H9 (cell line): ENCODE measurements at regions not wholly inside any gene's neighbourhood (a gene's known extent, or its start where the extent isn't known, plus 50 kb on each side); places are given as distances from the start of the nearest gene placed in this dataset.

Experiments
- DNase-seq: peaks from one replicate; pipeline ENCODE4 v3.0.0-alpha.2; 2017
- H2AFZ ChIP-seq: one replicate; pipeline ENCODE4 v1.6.1; 2013; ENCODE audit warnings: mild to moderate bottlenecking, low read length, control low read depth, moderate library complexity
- H2AK5ac ChIP-seq: 2 replicates; pipeline ENCODE4 v1.6.1; 2013; ENCODE audit warnings: low read length, control low read depth, mixed read lengths; ENCODE audit not compliant: insufficient read length
- H2BK120ac ChIP-seq: one replicate; pipeline ENCODE4 v1.6.1; 2013; ENCODE audit warnings: low read depth, mild to moderate bottlenecking, low read length, control low read depth, inconsistent platforms; ENCODE audit not compliant: poor library complexity, severe bottlenecking
- H2BK12ac ChIP-seq: 2 replicates; pipeline ENCODE4 v1.6.1; 2013; ENCODE audit warnings: low read length, control low read depth, mixed read lengths, low read depth; ENCODE audit not compliant: insufficient read length
- H2BK15ac ChIP-seq: 2 replicates; pipeline ENCODE4 v1.6.1; 2013; ENCODE audit warnings: low read depth, low read length, control low read depth
- H2BK20ac ChIP-seq: one replicate; pipeline ENCODE4 v1.6.1; 2013; ENCODE audit warnings: low read depth, mild to moderate bottlenecking, low read length, control low read depth, inconsistent platforms; ENCODE audit not compliant: poor library complexity, severe bottlenecking
- H2BK5ac ChIP-seq: 2 replicates; pipeline ENCODE4 v1.6.1; 2013; ENCODE audit warnings: low read length, control low read depth, mixed read lengths; ENCODE audit not compliant: insufficient read length
- H3K14ac ChIP-seq: 2 replicates; pipeline ENCODE4 v1.6.1; 2013; ENCODE audit warnings: low read length, control low read depth; ENCODE audit not compliant: insufficient read depth
- H3K18ac ChIP-seq: 2 replicates; pipeline ENCODE4 v1.6.1; 2013; ENCODE audit warnings: low read depth, mild to moderate bottlenecking, mixed read lengths, low read length, control low read depth; ENCODE audit not compliant: insufficient read length
- H3K23ac ChIP-seq: 2 replicates; pipeline ENCODE4 v1.6.1; 2013; ENCODE audit warnings: low read length, control low read depth, mixed read lengths, low read depth; ENCODE audit not compliant: insufficient read length
- H3K23me2 ChIP-seq: 2 replicates; pipeline ENCODE4 v1.6.1; 2013; ENCODE audit warnings: low read depth, mild to moderate bottlenecking, mixed read lengths, low read length, control low read depth; ENCODE audit not compliant: insufficient read length, poor library complexity, severe bottlenecking
- H3K27ac ChIP-seq: 2 replicates; pipeline ENCODE4 v1.5.1; 2013; ENCODE audit warnings: low read length, control low read depth, mixed read lengths, low read depth; ENCODE audit not compliant: insufficient read length
- H3K27me3 ChIP-seq: 2 replicates; pipeline ENCODE4 v1.6.1; 2013; ENCODE audit warnings: low read length, control low read depth, inconsistent platforms; ENCODE audit not compliant: insufficient read depth
- H3K4ac ChIP-seq: 2 replicates; pipeline ENCODE4 v1.6.1; 2013; ENCODE audit warnings: low read depth, mild to moderate bottlenecking, control low read depth, inconsistent platforms, low read length, moderate library complexity
- H3K4me1 ChIP-seq: 2 replicates; pipeline ENCODE4 v1.6.1; 2013; ENCODE audit warnings: low read length, control low read depth, inconsistent platforms; ENCODE audit not compliant: insufficient read depth
- H3K4me2 ChIP-seq: 2 replicates; pipeline ENCODE4 v1.6.1; 2013; ENCODE audit warnings: low read length, control low read depth, mixed read lengths; ENCODE audit not compliant: insufficient read length, insufficient read depth
- H3K56ac ChIP-seq: 2 replicates; pipeline ENCODE4 v1.6.1; 2013; ENCODE audit warnings: low read depth, mild to moderate bottlenecking, mixed read lengths, low read length, control low read depth; ENCODE audit not compliant: insufficient read length
- H3K79me1 ChIP-seq: 2 replicates; pipeline ENCODE4 v1.6.1; 2013; ENCODE audit warnings: low read depth, mild to moderate bottlenecking, moderate library complexity, low read length, control low read depth, inconsistent platforms; ENCODE audit not compliant: insufficient read depth, poor library complexity, severe bottlenecking
- H3K79me2 ChIP-seq: 2 replicates; pipeline ENCODE4 v1.6.1; 2013; ENCODE audit warnings: low read length, control low read depth, inconsistent platforms; ENCODE audit not compliant: insufficient read depth
- H3K9ac ChIP-seq: 2 replicates; pipeline ENCODE4 v1.6.1; 2013; ENCODE audit warnings: low read length, control low read depth, mixed read lengths; ENCODE audit not compliant: insufficient read length; ENCODE audit errors: extremely low read depth
- H3K9me3 ChIP-seq: one replicate; pipeline ENCODE4 v1.6.1; 2013; ENCODE audit warnings: low read depth, low read length, inconsistent platforms; ENCODE audit not compliant: control insufficient read depth
- H3T11ph ChIP-seq: one replicate; pipeline ENCODE4 v1.6.1; 2013; ENCODE audit warnings: mild to moderate bottlenecking, low read length, control low read depth, inconsistent platforms
- H4K20me1 ChIP-seq: one replicate; pipeline ENCODE4 v1.6.1; 2013; ENCODE audit not compliant: control insufficient read depth, insufficient read length, insufficient read depth
- H4K5ac ChIP-seq: 2 replicates; pipeline ENCODE4 v1.6.1; 2013; ENCODE audit warnings: low read depth, mild to moderate bottlenecking, mixed read lengths, low read length, control low read depth; ENCODE audit not compliant: insufficient read length
- H4K8ac ChIP-seq: replicated peaks from 2 replicates; pipeline ENCODE4 v1.6.1; 2013; ENCODE audit warnings: low read length, control low read depth, mixed read lengths, low read depth; ENCODE audit not compliant: insufficient read length
- H4K91ac ChIP-seq: 2 replicates; pipeline ENCODE4 v1.6.1; 2013; ENCODE audit warnings: low read depth, mild to moderate bottlenecking, moderate library complexity, mixed read lengths, low read length, control low read depth; ENCODE audit not compliant: insufficient read length
- H3K27ac Mint-ChIP-seq, 3 experiments: 2 replicates in 2 of 3; 3 replicates in 1 of 3; pipeline ENCODE4 v1.8.0; 2020 to 2021; ENCODE audit warnings: mixed read lengths in 3 of 3, mild to moderate bottlenecking in 1 of 3, moderate library complexity in 1 of 3
- H3K27me3 Mint-ChIP-seq: 2 replicates; pipeline ENCODE4 v1.8.0; 2021; ENCODE audit warnings: low read depth, mild to moderate bottlenecking, moderate library complexity, mixed read lengths
- H3K36me3 Mint-ChIP-seq, 3 experiments: 2 replicates in 2 of 3; 3 replicates in 1 of 3; pipeline ENCODE4 v1.8.0; 2020 to 2021; ENCODE audit warnings: low read depth in 3 of 3, mixed read lengths in 3 of 3; ENCODE audit not compliant: insufficient read depth in 1 of 3
- H3K4me1 Mint-ChIP-seq, 2 experiments: 2 replicates each; pipeline ENCODE4 v1.8.0; 2020; ENCODE audit warnings: mixed read lengths in 2 of 2
- H3K4me3 Mint-ChIP-seq, 2 experiments: 2 replicates in 1 of 2; 3 replicates in 1 of 2; pipeline ENCODE4 v1.8.0; 2020 to 2021; ENCODE audit warnings: mild to moderate bottlenecking in 2 of 2, mixed read lengths in 2 of 2, moderate library complexity in 1 of 2
- H3K9me3 Mint-ChIP-seq, 2 experiments: 2 replicates in 1 of 2; 3 replicates in 1 of 2; pipeline ENCODE4 v1.8.0; 2020; ENCODE audit warnings: mild to moderate bottlenecking in 2 of 2, mixed read lengths in 2 of 2, moderate library complexity in 1 of 2
- WGBS: extraction: QIAGEN DNeasy Blood & Tissue Kit; methylation state at CpG from one replicate; pipeline ENCODE4 v1.1.7; 2013; ENCODE audit warnings: missing lambda C conversion rate, low lambda C conversion rate, mixed read lengths; ENCODE audit not compliant: insufficient read length; ENCODE audit errors: extremely low coverage; 5-methylcytosine and 5-hydroxymethylcytosine counted together
- TF ChIP-seq, protein P1 (sequence below): fragments of 200-600 bp; sonication (generic); conservative IDR thresholded peaks from 3 replicates; pipeline ENCODE4 v1.8.0; 2021; ENCODE audit warnings: antibody characterized with exemption, mild to moderate bottlenecking

DNA sequence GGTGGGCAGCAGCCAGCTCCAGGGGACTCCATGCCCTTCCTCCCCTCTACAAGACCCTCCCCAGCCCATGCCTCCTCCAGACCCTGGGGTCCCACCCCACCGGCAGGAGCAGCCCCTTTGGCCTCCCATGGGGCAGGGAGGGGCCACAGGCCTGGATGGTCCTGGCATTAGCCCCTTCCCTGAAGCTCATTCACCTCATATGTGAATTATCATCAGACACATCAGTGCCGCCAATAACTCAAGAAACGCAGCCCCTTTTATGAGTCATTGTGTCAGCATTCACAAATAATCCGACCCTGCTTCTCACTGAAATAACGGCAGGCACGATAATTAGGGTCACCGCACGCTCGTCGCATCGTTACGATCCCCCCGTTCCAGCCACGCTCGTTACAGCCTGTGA lies 124.2 kb downstream of the BRD1 start:
- H3K9ac ChIP-seq: no peak overlapping the region
- H3K9me3 Mint-ChIP-seq: peaks cover 19 to 27% of the 10 kb centered on the region in 2 experiments
- H3K18ac ChIP-seq: no peak overlapping the region
- H3K4me3 Mint-ChIP-seq: no peak overlapping the region
- H3K9me3 ChIP-seq: peaks cover 8% of the 10 kb centered on the region
- H4K91ac ChIP-seq: no peak overlapping the region
- H3K14ac ChIP-seq: no peak overlapping the region
- H3K27me3 Mint-ChIP-seq: peaks cover 16% of the 10 kb centered on the region
- WGBS: no CpG with 5 or more reads among the region's 15 CpGs
- H3K23ac ChIP-seq: no peak overlapping the region
- no peaks in the 10 kb centered on the region for H3K27me3 ChIP-seq
- H3K79me2 ChIP-seq: no peaks in the 10 kb centered on the region
- H4K5ac ChIP-seq: no peak overlapping the region
- no peak overlapping the region for H4K8ac ChIP-seq
- no peak overlapping the region for H2BK15ac ChIP-seq
- no peak overlapping the region for H3K27ac ChIP-seq
- no peak overlapping the region for H3K27ac Mint-ChIP-seq
- no peaks in the 10 kb centered on the region for H3K79me1 ChIP-seq
- H3K36me3 Mint-ChIP-seq: peaks cover 0 to 6% (median 3%) of the 10 kb centered on the region in 3 experiments; a peak in 4 of 7 replicates
- TF ChIP-seq, protein P1, sequence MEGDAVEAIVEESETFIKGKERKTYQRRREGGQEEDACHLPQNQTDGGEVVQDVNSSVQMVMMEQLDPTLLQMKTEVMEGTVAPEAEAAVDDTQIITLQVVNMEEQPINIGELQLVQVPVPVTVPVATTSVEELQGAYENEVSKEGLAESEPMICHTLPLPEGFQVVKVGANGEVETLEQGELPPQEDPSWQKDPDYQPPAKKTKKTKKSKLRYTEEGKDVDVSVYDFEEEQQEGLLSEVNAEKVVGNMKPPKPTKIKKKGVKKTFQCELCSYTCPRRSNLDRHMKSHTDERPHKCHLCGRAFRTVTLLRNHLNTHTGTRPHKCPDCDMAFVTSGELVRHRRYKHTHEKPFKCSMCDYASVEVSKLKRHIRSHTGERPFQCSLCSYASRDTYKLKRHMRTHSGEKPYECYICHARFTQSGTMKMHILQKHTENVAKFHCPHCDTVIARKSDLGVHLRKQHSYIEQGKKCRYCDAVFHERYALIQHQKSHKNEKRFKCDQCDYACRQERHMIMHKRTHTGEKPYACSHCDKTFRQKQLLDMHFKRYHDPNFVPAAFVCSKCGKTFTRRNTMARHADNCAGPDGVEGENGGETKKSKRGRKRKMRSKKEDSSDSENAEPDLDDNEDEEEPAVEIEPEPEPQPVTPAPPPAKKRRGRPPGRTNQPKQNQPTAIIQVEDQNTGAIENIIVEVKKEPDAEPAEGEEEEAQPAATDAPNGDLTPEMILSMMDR: no peak
- H4K20me1 ChIP-seq: no peaks in the 10 kb centered on the region
- no peak overlapping the region for H3K56ac ChIP-seq
- no peak overlapping the region for H2AFZ ChIP-seq
- no peaks in the 10 kb centered on the region for H3K23me2 ChIP-seq
- no peaks in the 10 kb centered on the region for H3K4me1 ChIP-seq
- H3K4me2 ChIP-seq: no peak overlapping the region
- H2AK5ac ChIP-seq: no peak overlapping the region
- DNase-seq: no peak
- no peak overlapping the region for H2BK20ac ChIP-seq
- no peaks in the 10 kb centered on the region for H3K4me1 Mint-ChIP-seq
- no peak overlapping the region for H2BK12ac ChIP-seq
- H2BK120ac ChIP-seq: no peak overlapping the region
- no peak overlapping the region for H3T11ph ChIP-seq
- no peak overlapping the region for H3K4ac ChIP-seq
- H2BK5ac ChIP-seq: no peak overlapping the region
